WERI-Rb-1 (cell line): ENCODE measurements at regions not wholly inside any gene's neighbourhood (a gene's known extent, or its start where the extent isn't known, plus 50 kb on each side); places are given as distances from the start of the nearest gene placed in this dataset.

ENCODE experiments used
- DNase-seq: peaks from one replicate; pipeline ENCODE4 v3.0.0-alpha.2; 2020
- H3K27ac ChIP-seq: fragments of 250-450 bp; sonication (Bioruptor Pico); 2 replicates; pipeline ENCODE4 v1.5.1; 2020; ENCODE audit warnings: mild to moderate bottlenecking, moderate library complexity
- H3K27me3 ChIP-seq: fragments of 250-450 bp; sonication (Bioruptor Pico); 2 replicates; pipeline ENCODE4 v1.5.1; 2021; ENCODE audit warnings: mild to moderate bottlenecking, low read depth, moderate library complexity; ENCODE audit not compliant: insufficient read depth, severe bottlenecking
- H3K36me3 ChIP-seq: fragments of 250-450 bp; sonication (Bioruptor Pico); 2 replicates; pipeline ENCODE4 v1.5.1; 2020; ENCODE audit warnings: mild to moderate bottlenecking, moderate library complexity
- H3K4me3 ChIP-seq: 2 replicates; pipeline ENCODE4 v1.5.1; 2011; ENCODE audit warnings: low read depth, mild to moderate bottlenecking, control low read depth, low read length
- H3K9me3 ChIP-seq: fragments of 250-450 bp; sonication (Bioruptor Pico); 2 replicates; pipeline ENCODE4 v1.5.1; 2021; ENCODE audit warnings: mild to moderate bottlenecking, moderate library complexity; ENCODE audit not compliant: severe bottlenecking
- CTCF ChIP-seq: IDR thresholded peaks from 2 replicates; pipeline ENCODE4 v1.5.1; 2011; ENCODE audit warnings: low read depth, mild to moderate bottlenecking, control low read depth, inconsistent platforms, low read length

GRCh38 chr20:11316244-11316643 lies 601.4 kb upstream of the BTBD3 start:
- H3K9me3 ChIP-seq: peaks cover 5% of the 10 kb centered on the region
- H3K27me3 ChIP-seq: no peaks in the 10 kb centered on the region
- no peak overlapping the region for H3K27ac ChIP-seq
- no peak overlapping the region for H3K4me3 ChIP-seq
- no peaks in the 10 kb centered on the region for H3K36me3 ChIP-seq
- no peak for TF ChIP-seq CTCF
- no peak for DNase-seq

GRCh38 chr20:11320033-11320432 lies 597.7 kb upstream of the BTBD3 start:
- H3K36me3 ChIP-seq: no peaks in the 10 kb centered on the region
- no peak for DNase-seq
- no peak for TF ChIP-seq CTCF
- no peak overlapping the region for H3K27ac ChIP-seq
- no peak overlapping the region for H3K4me3 ChIP-seq
- H3K9me3 ChIP-seq: peaks cover 5% of the 10 kb centered on the region
- no peaks in the 10 kb centered on the region for H3K27me3 ChIP-seq

- no peak for DNase-seq
- H3K27me3 ChIP-seq: no peaks in the 10 kb centered on the region
- no peak overlapping the region for H3K27ac ChIP-seq
- no peak for TF ChIP-seq CTCF
- no peaks in the 10 kb centered on the region for H3K9me3 ChIP-seq
- no peak overlapping the region for H3K4me3 ChIP-seq
- H3K36me3 ChIP-seq: no peaks in the 10 kb centered on the region
Observed at GRCh38 chr20:11323816-11324215, 593.9 kb upstream of the BTBD3 start.

- Histone ChIP-seq H3K27ac (no peak overlapping the region), H3K4me3 (no peak overlapping the region), H3K36me3 (no peaks in the 10 kb centered on the region), H3K27me3 (no peaks in the 10 kb centered on the region), H3K9me3 (no peaks in the 10 kb centered on the region)
- no peak for DNase-seq
- no peak for TF ChIP-seq CTCF
Observed at GRCh38 chr20:11324990-11325389, 592.7 kb upstream of the BTBD3 start.

GRCh38 chr20:11328839-11329238 lies 588.9 kb upstream of the BTBD3 start:
- no peaks in the 10 kb centered on the region for H3K9me3 ChIP-seq
- no peak for TF ChIP-seq CTCF
- no peaks in the 10 kb centered on the region for H3K27me3 ChIP-seq
- no peak overlapping the region for H3K4me3 ChIP-seq
- H3K36me3 ChIP-seq: no peaks in the 10 kb centered on the region
- H3K27ac ChIP-seq: no peak overlapping the region
- no peak for DNase-seq

GRCh38 chr20:11329271-11329670 lies 588.4 kb upstream of the BTBD3 start:
- no peak for TF ChIP-seq CTCF
- no peaks in the 10 kb centered on the region for H3K36me3 ChIP-seq
- DNase-seq: no peak
- H3K27me3 ChIP-seq: no peaks in the 10 kb centered on the region
- H3K4me3 ChIP-seq: no peak overlapping the region
- no peak overlapping the region for H3K27ac ChIP-seq
- H3K9me3 ChIP-seq: no peaks in the 10 kb centered on the region
